HG02623 (cell line): ENCODE measurements at regions not wholly inside any gene's neighbourhood (a gene's known extent, or its start where the extent isn't known, plus 50 kb on each side); places are given as distances from the start of the nearest gene placed in this dataset.

ENCODE experiments used
- ATAC-seq: cut with Tn5 transposase; IDR thresholded peaks from one replicate; pipeline ENCODE4 v1.9.1; 2021; ENCODE audit warnings: moderate library complexity; ENCODE audit not compliant: unreplicated experiment

DNA sequence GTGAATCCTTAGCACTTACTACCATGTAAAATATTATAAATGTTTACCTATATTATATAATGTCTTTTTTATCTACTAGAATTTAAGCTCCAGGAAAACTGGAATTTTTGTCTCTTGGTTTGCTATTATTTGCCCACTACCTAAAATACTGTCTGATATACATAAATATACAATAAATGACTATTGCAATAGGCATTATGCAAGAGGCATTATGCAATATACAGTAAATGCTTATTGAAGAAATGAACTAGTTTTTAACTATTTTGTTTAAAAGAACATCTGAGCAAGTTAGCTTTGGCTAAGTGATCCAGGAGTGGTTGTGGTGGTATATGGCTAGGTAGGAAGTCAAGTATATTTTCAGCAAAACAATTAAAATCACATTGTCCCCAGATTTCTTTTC is 640.2 kb upstream of the PKN2 start:
- ATAC-seq: no peak

GRCh38 chr1:88052167-88052566 is 631.9 kb upstream of the PKN2 start:
- ATAC-seq: no peak

DNA sequence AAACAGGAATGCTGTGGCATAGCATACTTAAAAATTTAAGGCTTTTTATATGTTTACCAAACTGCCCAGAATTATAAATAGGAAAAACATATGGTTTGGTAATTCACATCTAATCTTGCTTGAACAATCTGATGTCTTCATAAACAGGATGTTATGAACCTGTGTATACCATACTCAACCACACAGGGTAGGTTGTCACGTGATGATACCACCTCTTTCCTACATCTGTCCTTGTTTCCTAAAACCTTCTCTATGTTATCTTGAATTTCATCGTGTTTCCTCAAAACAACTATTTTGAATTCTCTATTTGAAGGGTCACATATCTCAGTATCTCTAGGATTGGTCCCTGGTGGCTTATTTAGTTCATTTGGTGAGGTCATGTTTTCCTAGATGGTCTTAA is 631.0 kb upstream of the PKN2 start:
- no peak for ATAC-seq

DNA sequence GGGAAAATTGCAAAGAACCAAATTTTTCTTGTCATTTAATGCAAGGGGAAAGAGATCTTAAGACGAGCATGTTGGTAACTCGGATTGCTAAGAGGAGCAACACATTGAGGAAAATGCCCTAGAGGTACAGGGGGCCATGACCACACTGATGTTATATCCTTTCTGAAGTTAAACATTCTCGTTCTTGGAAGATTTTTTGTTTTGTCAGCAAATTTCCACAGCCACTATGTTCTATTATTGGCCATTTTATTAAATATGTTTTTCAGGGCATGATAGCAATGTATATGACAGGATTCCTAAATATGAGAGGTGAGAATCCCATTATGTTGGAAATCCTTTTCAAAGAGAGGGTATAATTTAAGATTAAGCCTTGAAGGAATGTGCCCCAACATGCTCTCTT is 627.2 kb upstream of the PKN2 start:
- ATAC-seq: no peak

DNA sequence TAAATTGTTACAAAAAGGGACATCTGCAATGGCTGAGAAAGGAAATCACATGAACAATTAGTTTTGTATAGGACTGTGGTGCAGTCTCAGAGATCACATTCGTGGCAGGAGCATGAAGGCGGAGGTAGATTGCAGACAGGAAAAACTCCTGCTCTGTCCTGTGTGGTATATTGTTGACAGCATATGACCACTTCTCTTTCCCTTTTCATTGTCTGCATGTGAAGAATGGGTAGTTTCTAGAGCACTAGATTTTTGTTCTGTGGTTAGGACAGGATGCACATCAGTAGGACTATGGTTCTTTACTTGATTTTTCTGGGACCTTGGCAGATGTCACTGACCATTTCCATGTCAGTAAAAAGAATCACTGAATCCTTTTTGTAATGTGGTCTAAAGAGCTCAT is 625.9 kb upstream of the PKN2 start:
- ATAC-seq: no peak

DNA sequence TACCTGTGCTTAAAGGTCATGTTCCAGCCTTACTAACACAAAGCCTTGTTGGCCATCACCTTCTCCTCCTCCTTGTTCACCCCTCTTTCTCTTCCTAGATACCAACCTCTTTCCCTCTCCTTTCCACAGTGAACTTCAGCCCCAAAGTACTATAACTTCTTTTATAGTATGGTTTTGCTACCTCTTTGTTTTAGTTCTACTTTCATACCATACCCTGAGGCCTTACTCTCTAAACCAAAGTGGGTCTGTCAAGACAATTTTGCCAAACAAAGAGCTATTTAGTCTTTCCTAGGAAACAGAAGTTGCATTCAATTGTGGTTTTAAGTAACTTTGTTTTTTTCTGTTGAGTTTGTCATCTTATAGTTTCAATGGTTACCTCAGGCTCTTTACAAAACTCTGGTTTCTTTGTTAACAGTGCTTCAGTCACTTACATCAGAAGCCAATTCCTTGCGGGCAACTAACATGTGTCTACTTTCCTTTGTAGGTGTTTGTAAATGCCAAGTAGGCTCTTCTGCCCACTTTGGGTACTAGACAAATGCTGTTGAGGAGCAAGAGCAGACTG is 623.9 kb upstream of the PKN2 start:
- no peak for ATAC-seq

DNA sequence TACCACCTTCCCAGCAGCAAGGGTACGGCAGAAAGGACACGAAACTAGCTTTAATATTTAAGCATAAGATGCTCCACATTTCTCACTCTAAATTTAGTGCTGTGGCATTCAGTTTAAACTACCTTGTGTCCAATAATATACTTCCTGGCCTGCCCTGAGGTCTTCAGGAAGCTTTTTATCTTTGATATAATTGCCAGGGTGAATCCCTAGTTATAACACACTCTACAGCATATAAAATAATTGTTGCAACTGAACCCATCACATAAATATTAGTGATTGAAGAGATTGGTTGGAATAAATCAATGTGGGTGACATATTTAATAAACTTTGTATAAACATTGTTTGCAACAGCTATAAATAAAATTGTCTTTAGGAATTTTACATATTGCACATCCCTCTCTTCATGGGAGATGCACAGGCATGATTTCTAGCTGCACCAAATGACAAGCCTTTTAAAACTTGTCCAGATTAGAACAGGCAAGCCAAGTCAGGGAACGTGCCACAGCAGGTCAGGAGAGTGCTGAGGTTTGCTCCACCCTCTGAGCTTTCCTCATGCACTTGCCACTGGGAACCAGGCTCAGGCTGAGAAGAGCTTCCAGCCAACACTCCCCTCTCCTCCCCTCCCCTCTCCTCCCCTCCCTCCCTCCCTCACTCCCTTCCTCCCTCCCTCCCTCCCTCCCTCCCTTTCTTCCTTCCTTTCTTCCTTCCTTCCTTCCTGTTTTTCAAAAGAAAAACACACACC is 623.2 kb upstream of the PKN2 start:
- no peak for ATAC-seq

DNA sequence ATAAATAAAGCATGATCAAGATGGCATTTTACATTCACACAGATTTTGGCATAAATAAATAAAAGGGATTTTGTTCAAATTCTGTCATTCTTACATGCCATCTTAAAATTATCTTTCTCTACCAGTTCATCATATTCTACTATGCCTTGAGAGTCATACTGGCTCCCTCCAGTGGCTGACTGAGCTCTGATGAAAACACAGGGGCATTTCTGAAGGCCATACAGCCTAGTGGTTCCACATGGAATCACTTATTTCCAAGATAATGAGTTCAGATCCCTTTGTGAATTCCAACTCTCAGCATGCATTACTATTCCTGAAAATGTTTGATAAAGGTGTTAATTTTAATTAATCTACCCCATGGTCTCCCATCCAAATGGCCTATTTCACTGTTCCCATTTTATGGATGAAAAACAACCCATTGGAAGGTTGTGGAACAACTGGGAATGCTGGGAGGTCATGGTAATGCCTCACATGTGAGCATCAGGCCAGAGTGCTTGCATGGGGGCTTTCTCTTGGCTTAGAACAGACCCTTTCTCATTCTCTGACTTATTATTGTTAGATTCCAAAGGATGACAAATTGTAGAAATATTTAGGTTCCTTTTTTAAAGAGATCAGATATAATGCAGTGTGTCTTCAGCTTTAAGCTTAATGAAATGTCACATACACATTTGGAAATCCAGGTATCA is 622.4 kb upstream of the PKN2 start:
- peak; percentile 73 for ATAC-seq

GRCh38 chr1:88062650-88063153 is 621.4 kb upstream of the PKN2 start:
- no peak for ATAC-seq

DNA sequence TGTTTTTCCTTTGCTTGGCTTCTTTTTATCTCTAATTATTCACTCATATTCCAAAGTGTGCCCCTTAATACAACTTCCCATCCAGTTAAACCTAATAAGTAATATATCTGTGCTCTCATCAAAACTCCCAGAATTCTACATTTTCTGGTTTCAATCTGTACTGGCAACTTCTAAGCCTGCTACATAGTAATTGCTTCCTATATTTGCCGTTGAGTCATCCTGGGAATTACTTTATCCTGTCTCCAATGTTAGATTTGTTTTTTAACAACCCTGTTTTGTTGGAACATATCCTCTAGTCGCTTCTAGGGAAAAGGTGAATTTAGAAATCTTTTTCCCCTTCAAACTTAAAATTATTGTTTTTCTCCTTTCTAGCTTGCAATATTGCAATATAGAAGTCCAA is 620.5 kb upstream of the PKN2 start:
- no peak for ATAC-seq

DNA sequence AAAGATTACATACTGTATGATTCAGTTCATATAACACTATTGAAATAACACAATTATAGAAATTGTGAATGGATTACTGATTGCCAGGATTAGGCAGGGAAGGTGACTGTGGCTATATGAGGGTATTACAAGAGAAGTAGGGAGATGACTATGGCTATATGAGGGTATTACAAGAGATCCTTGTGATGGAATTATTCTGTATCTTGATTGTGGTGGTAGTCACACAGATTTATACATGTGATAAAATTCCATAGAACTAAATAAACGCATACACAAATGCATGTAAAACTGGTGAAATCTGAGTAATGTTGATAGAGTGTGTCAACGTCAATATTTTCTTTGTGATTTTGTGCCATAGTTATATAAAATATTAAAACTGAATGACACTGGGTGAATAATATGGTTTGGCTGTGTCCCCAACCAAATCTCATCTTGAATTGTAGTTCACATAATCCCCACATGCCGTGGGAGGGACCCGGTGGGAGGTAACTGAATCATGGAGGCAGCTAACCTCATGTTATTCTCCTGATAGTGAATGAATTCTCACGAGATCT is 615.6 kb upstream of the PKN2 start:
- ATAC-seq: no peak

- no peak for ATAC-seq
These were observed 613.1 kb upstream of the PKN2 start for GRCh38 chr1:88070956-88071355.

DNA sequence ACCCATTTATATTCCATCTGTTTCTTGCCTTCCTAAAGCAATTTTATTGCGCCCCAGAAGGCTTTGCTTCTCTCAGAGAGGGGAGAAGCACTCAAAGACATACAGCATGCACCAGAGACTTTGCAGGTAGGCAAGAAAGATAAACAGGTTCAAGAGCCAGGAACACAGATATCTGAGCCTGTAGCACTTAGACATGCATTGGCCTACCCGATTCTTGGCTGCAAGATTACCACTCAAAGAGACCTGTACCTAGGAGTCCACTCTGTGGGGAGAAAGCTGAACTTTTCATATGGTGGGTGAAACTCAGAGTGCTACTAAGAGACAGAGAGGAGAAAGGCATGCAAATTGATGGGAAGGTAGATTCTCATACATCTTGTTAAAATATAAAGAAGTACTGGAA is 609.4 kb upstream of the PKN2 start:
- ATAC-seq: no peak

- ATAC-seq: no peak
These were observed 608.3 kb upstream of the PKN2 start for GRCh38 chr1:88075813-88076212.

GRCh38 chr1:88079036-88079435 is 605.0 kb upstream of the PKN2 start:
- no peak for ATAC-seq

DNA sequence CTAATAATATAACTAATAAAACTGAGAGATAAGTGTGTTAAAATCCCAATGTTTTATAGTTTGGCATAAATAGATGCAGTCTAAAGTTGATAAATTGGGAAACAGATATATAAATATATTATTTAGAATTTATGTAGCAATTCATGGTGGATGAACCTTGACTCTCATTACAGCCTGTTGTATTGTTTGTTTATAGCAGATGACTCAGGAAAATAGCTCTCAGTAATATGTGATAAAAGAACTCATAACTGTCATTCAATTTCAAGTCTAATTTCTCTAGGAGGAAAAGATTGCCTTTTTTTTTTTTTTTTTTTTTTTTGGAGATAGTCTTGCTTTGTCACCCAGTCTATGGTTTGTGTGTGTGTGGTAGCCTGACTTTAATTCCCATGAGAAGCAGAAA is 603.2 kb upstream of the PKN2 start:
- no peak for ATAC-seq

DNA sequence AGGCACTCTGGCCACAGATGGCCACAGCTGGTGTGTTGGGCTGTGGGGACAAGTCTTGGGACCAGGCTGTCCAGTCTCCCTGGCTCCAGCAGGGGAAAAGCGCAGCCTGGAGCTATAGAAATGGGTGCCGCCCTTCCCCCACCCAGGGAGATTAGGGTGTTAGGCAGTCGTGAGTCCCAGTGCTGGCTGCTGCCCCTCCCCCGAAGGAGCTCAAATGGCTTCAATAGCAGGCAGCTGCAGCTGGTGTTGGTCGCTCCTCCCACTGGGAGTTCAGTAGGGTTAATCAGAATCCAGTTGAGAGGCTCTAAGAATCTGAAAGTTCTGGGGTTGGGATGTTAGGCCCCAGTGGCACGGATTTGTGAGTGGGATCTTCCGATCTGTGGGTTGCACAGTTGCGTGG is 595.6 kb upstream of the PKN2 start:
- no peak for ATAC-seq

GRCh38 chr1:88089961-88090360 is 594.1 kb upstream of the PKN2 start:
- ATAC-seq: no peak

- no peak for ATAC-seq
These were observed 585.2 kb upstream of the PKN2 start for GRCh38 chr1:88098881-88099280.

DNA sequence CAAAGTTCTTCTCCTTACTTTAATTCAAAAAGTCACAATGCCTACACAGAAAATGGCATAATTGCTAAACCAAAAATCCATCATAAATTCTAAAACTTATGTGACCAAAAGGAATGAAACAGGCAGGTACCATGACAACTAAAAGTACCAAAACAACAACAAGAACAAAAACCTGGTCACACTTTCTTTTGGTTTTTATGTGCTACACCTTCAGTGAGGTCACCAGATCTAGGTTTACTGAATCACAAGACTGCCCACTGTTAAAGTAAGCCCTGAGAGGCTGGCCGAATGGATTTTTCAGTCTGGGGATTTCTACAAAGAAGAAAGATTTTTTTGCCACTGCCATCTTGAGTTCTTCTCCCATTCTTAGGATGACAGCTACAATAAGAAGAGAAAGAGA is 583.0 kb upstream of the PKN2 start:
- ATAC-seq: no peak

DNA sequence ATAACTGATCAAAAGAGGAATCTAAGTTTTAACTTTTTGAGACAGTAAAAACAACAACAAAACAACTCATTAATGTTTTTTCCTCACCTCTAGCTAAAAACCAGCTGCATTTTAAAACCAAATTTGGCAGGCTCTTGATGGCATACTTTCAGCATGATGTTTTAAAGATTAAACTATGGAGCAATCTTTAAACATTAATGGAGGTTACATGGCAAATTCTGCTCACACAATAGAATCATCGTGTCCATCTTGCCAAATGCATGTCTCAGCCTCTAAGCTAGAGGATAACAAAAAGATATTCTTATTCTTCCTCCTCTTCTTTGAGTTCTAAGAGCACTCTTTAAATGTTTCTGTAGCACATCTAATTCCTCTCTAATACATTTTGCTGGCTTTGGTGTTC is 579.8 kb upstream of the PKN2 start:
- ATAC-seq: no peak

GRCh38 chr1:88104886-88105285 is 579.2 kb upstream of the PKN2 start:
- ATAC-seq: no peak
